IMR-90 (cell line): ENCODE measurements at regions not wholly inside any gene's neighbourhood (a gene's known extent, or its start where the extent isn't known, plus 50 kb on each side); places are given as distances from the start of the nearest gene placed in this dataset.
"Not testable (repeated sequence)": the region's sequence is repeated elsewhere in the genome, so short reads cannot be mapped to it uniquely, and the experiment has no call there.

Source experiments
- ATAC-seq: fragments of 200-7000 bp; cut with Tn5 transposase; 2 replicates; pipeline ENCODE4 v1.9.1; 2020; ENCODE audit warnings: low read depth, mild to moderate bottlenecking, moderate library complexity
- BruUV-seq: library from RNA; stranded (reverse); fragments of 400-500 nt; replicated peaks from 2 replicates; lab custom pipeline; 2021; lab: Mats Ljungman, UMichigan
- CTCF ChIA-PET: fragments of 300-600 bp; formaldehyde crosslinking; extraction: SDS; loops from one replicate; lab custom pipeline; 2021; ENCODE audit warnings: antibody characterized with exemption; lab: Yijun Ruan, JAX
- POLR2A ChIA-PET: fragments of 300-600 bp; sonication (Branson Sonifier 250); formaldehyde crosslinking; loops from one replicate; lab custom pipeline; 2022; ENCODE audit warnings: antibody characterized with exemption; ENCODE audit not compliant: unreplicated experiment; lab: Charles Lee
- DNase-seq: peaks from one replicate; pipeline ENCODE4 v3.0.0; 2013
- H2AFZ ChIP-seq: replicated peaks from 2 replicates; pipeline ENCODE3; 2013; ENCODE audit warnings: low read length, mild to moderate bottlenecking; ENCODE audit not compliant: poor library complexity
- H2AK5ac ChIP-seq: 2 replicates; pipeline ENCODE4 v1.6.1; 2013; ENCODE audit warnings: low read depth, low read length, inconsistent platforms
- H2AK9ac ChIP-seq: replicated peaks from 2 replicates; pipeline ENCODE3; 2013; ENCODE audit warnings: mild to moderate bottlenecking, low read depth, low read length, moderate library complexity; ENCODE audit not compliant: poor library complexity
- H2BK120ac ChIP-seq: 2 replicates; pipeline ENCODE4 v1.6.1; 2013; ENCODE audit warnings: low read depth, low read length, inconsistent platforms
- H2BK15ac ChIP-seq: 3 replicates; pipeline ENCODE4 v1.6.1; 2013; ENCODE audit warnings: low read depth, low read length, inconsistent platforms
- H2BK20ac ChIP-seq: 2 replicates; pipeline ENCODE4 v1.6.1; 2013; ENCODE audit warnings: low read depth, mild to moderate bottlenecking, inconsistent platforms, low read length, moderate library complexity
- H2BK5ac ChIP-seq: 2 replicates; pipeline ENCODE4 v1.6.1; 2013; ENCODE audit warnings: mild to moderate bottlenecking, low read depth, low read length, inconsistent platforms; ENCODE audit not compliant: poor library complexity, severe bottlenecking
- H3K14ac ChIP-seq: replicated peaks from 2 replicates; pipeline ENCODE4 v1.6.1; 2013; ENCODE audit warnings: low read depth, low read length, inconsistent platforms
- H3K18ac ChIP-seq: 2 replicates; pipeline ENCODE4 v1.6.1; 2013; ENCODE audit warnings: low read depth, low read length, control low read depth
- H3K23ac ChIP-seq: 2 replicates; pipeline ENCODE4 v1.6.1; 2013; ENCODE audit warnings: low read depth, low read length, inconsistent platforms
- H3K27ac ChIP-seq: 2 replicates; pipeline ENCODE4 v1.5.1; 2013; ENCODE audit warnings: mild to moderate bottlenecking, control low read depth, low read length; ENCODE audit not compliant: insufficient read depth
- H3K27me3 ChIP-seq: 2 replicates; pipeline ENCODE4 v1.6.1; 2013; ENCODE audit warnings: low read length; ENCODE audit not compliant: control insufficient read depth, insufficient read depth
- H3K36me3 ChIP-seq: 2 replicates; pipeline ENCODE4 v1.6.1; 2013; ENCODE audit warnings: low read length, mixed read lengths; ENCODE audit not compliant: control insufficient read depth, insufficient read depth
- H3K4ac ChIP-seq: 2 replicates; pipeline ENCODE4 v1.6.1; 2013; ENCODE audit warnings: low read depth, low read length, inconsistent platforms
- H3K4me1 ChIP-seq: 2 replicates; pipeline ENCODE4 v1.6.1; 2013; ENCODE audit warnings: low read length, mixed read lengths; ENCODE audit not compliant: control insufficient read depth, insufficient read depth
- H3K4me2 ChIP-seq: 2 replicates; pipeline ENCODE4 v1.6.1; 2013; ENCODE audit warnings: low read depth, mild to moderate bottlenecking, control low read depth, low read length, moderate library complexity
- H3K4me3 ChIP-seq: 2 replicates; pipeline ENCODE4 v1.5.1; 2013; ENCODE audit warnings: low read depth, mild to moderate bottlenecking, control low read depth, low read length, moderate library complexity; ENCODE audit not compliant: insufficient read depth
- H3K56ac ChIP-seq: 2 replicates; pipeline ENCODE4 v1.6.1; 2013; ENCODE audit warnings: low read length, inconsistent platforms; ENCODE audit not compliant: insufficient read depth; ENCODE audit errors: extremely low read depth
- H3K79me1 ChIP-seq, 2 experiments: 2 replicates each; pipeline ENCODE4 v1.6.1; 2013; ENCODE audit warnings: low read length in 2 of 2, inconsistent platforms in 1 of 2, low read depth in 1 of 2
- H3K9ac ChIP-seq: 2 replicates; pipeline ENCODE4 v1.6.1; 2013; ENCODE audit warnings: low read depth, low read length, control low read depth
- H3K9me1 ChIP-seq: 2 replicates; pipeline ENCODE4 v1.6.1; 2013; ENCODE audit warnings: low read length, inconsistent platforms; ENCODE audit not compliant: insufficient read depth
- H3K9me3 ChIP-seq: 2 replicates; pipeline ENCODE4 v1.6.1; 2013; ENCODE audit warnings: low read length; ENCODE audit not compliant: control insufficient read depth, insufficient read depth
- H4K20me1 ChIP-seq: 2 replicates; pipeline ENCODE4 v1.6.1; 2013; ENCODE audit warnings: low read length, inconsistent platforms; ENCODE audit not compliant: insufficient read depth
- H4K5ac ChIP-seq: 2 replicates; pipeline ENCODE4 v1.6.1; 2013; ENCODE audit warnings: mild to moderate bottlenecking, low read depth, low read length, control low read depth
- H4K8ac ChIP-seq, 2 experiments: 2 replicates each; pipeline ENCODE4 v1.6.1; 2013; ENCODE audit warnings: low read depth in 2 of 2, low read length in 2 of 2, control low read depth in 1 of 2, inconsistent platforms in 1 of 2
- H4K91ac ChIP-seq: 2 replicates; pipeline ENCODE4 v1.6.1; 2013; ENCODE audit warnings: low read depth, low read length, inconsistent platforms; ENCODE audit not compliant: insufficient read depth
- BHLHE40 ChIP-seq: fragments of 150-350 bp; IDR thresholded peaks from 2 replicates; pipeline ENCODE4 v1.6.1; 2016; ENCODE audit warnings: mild to moderate bottlenecking, low read depth, low read length
- MAFK ChIP-seq: IDR thresholded peaks from 2 replicates; pipeline ENCODE4 v1.6.1; 2012; ENCODE audit warnings: low read depth, low read length, improper control_type of control experiment
- MXI1 ChIP-seq: IDR thresholded peaks from 2 replicates; pipeline ENCODE4 v1.6.1; 2012; ENCODE audit warnings: low read depth, mild to moderate bottlenecking, low read length, moderate library complexity, borderline replicate concordance
- POLR2A ChIP-seq: IDR thresholded peaks from 2 replicates; pipeline ENCODE4 v1.6.1; 2012; ENCODE audit warnings: mild to moderate bottlenecking, low read depth, low read length
- RAD21 ChIP-seq: IDR thresholded peaks from 2 replicates; pipeline ENCODE4 v1.6.1; 2012; ENCODE audit warnings: low read length, improper control_type of control experiment
- SMC3 ChIP-seq: fragments of 150-350 bp; IDR thresholded peaks from 2 replicates; pipeline ENCODE4 v1.6.1; 2016; ENCODE audit warnings: low read depth, mild to moderate bottlenecking, antibody characterized with exemption, low read length, moderate library complexity
- WGBS, 2 experiments: methylation state at CpG; one replicate each; pipeline versions ENCODE4 v1.1.5 to v1.1.7; 2013; ENCODE audit warnings: missing lambda C conversion rate in 2 of 2; ENCODE audit not compliant: insufficient read length in 1 of 2; ENCODE audit errors: extremely low coverage in 2 of 2; 5-methylcytosine and 5-hydroxymethylcytosine counted together
- dilution Hi-C: fragments of 300-500 bp; cut with HindIII; formaldehyde crosslinking; loops from one replicate; pipeline ENCODE4 v1.14.3; 2018; ENCODE audit warnings: low sequenced_read_pairs; ENCODE audit not compliant: unreplicated experiment
- in situ Hi-C: fragments of 300-500 bp; cut with MboI; formaldehyde crosslinking; loops from 3 replicates; pipeline ENCODE4 v1.14.3; 2019; ENCODE audit warnings: low sequenced_read_pairs, inconsistent platforms, mixed read lengths
- intact Hi-C: fragments of 100-400 bp; cut with micrococcal nuclease; formaldehyde crosslinking; loops from 2 replicates; pipeline ENCODE4 v1.10.0; 2022
- TF ChIP-seq, protein P1 (sequence below): conservative IDR thresholded peaks from 2 replicates; pipeline ENCODE4 v1.5.1; 2012; ENCODE audit warnings: mild to moderate bottlenecking, low read depth, low read length, improper control_type of control experiment

DNA sequence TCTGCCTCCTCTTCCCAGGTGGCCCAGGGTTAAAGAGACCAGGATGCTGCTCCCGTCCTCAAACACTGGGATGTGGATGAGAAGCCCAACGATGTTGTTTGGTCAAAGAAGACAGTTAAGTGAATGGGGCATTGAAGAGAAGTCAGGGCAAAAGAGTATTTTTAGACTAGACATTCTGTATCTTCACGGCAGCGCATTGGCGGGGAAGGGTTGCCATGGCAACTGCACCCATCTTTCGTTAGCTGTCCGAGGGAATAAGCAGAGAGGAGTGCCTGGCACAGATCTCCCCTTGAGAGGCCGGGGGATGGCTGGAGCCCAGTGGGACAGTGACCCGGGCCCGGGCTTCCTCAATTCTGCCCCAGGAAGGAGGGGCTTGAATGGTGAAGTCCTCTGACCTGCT is 56.4 kb upstream of the GPR31 start:
- in situ Hi-C loops (loop anchor here (10.0 to 25.0 kb wide), 2 partner anchors 151 to 673 kb away; no protein-coding TSS in a partner anchor), dilution Hi-C loops (no loop called here), intact Hi-C loops (no loop called here)
- Histone ChIP-seq H3K4me1 (no peaks in the 10 kb centered on the region), H2AK5ac (no peak overlapping the region), H3K79me1 (no peaks in the 10 kb centered on the region), H2AFZ (no peak overlapping the region), H3K56ac (no peak overlapping the region), H3K23ac (no peak overlapping the region), H2BK120ac (no peak overlapping the region), H2BK15ac (no peak overlapping the region), H2AK9ac (no peak overlapping the region), H3K14ac (no peak overlapping the region), H3K9ac (no peak overlapping the region), H4K91ac (no peak overlapping the region), H3K27ac (no peak overlapping the region), H3K9me1 (no peaks in the 10 kb centered on the region), H3K18ac (no peak overlapping the region), H3K4ac (no peak overlapping the region), H2BK5ac (no peak overlapping the region), H4K8ac (no peak overlapping the region), H3K27me3 (no peaks in the 10 kb centered on the region), H3K4me2 (no peak overlapping the region), H3K9me3 (peaks cover 17% of the 10 kb centered on the region; the same call in 1 of the 2 replicates), H2BK20ac (no peak overlapping the region), H4K5ac (no peak overlapping the region), H3K36me3 (no peaks in the 10 kb centered on the region), H3K4me3 (no peak overlapping the region), H4K20me1 (no peaks in the 10 kb centered on the region)
- TF ChIP-seq, protein P1, sequence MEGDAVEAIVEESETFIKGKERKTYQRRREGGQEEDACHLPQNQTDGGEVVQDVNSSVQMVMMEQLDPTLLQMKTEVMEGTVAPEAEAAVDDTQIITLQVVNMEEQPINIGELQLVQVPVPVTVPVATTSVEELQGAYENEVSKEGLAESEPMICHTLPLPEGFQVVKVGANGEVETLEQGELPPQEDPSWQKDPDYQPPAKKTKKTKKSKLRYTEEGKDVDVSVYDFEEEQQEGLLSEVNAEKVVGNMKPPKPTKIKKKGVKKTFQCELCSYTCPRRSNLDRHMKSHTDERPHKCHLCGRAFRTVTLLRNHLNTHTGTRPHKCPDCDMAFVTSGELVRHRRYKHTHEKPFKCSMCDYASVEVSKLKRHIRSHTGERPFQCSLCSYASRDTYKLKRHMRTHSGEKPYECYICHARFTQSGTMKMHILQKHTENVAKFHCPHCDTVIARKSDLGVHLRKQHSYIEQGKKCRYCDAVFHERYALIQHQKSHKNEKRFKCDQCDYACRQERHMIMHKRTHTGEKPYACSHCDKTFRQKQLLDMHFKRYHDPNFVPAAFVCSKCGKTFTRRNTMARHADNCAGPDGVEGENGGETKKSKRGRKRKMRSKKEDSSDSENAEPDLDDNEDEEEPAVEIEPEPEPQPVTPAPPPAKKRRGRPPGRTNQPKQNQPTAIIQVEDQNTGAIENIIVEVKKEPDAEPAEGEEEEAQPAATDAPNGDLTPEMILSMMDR: no peak
- no peak for TF ChIP-seq BHLHE40
- TF ChIP-seq SMC3: no peak
- no peak for TF ChIP-seq POLR2A
- TF ChIP-seq RAD21: no peak
- TF ChIP-seq MXI1: no peak
- no peak for TF ChIP-seq MAFK
- 20% methylated on average over 1 of the region's 10 CpGs; no CpG with 5 or more reads in 1 of the 2 experiments for WGBS, 2 experiments
- BruUV-seq: no TSS peak
- ATAC-seq: no peak
- no peak for DNase-seq
- CTCF ChIA-PET: no interaction called here
- POLR2A ChIA-PET: no interaction called here

DNA sequence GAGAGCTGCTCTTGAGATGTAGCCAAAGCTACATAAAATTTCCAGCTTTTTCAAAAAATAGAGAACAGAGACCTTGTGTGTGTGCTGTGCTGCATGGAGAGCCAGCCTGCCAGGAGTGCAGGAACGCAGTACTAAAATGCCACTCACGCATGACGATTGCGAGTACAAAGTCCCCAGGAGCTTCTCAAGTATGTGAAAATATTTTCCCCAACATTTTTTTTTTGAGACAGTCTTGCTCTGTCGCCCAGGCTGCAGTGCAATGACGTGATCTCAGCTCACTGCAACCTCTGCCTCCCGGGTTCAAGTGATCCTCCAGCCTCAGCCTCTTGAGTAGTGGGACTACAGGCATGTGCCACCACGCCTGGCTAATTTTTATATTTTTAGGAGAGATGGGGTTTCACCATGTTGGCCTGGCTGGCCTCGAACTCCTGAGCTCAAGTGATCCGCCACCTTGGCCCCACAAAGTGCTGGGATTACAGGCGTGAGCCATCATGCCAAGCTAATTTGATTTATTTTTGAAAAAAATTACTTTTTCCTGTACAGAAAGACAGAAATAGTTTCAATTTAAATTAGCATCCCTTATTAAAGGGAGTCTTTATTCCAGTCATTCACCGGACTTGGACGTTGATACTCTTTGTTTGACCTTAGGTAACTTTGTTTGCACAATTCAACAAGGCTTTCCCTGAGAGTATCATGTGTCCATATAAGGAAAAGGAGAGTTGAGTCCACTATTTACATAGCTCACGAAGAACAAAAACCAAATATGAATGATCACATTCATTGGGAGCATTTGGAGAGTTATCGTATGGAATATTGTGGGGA is 57.9 kb upstream of the GPR31 start:
- BruUV-seq, H3K4me1 ChIP-seq, H3K27me3 ChIP-seq, H3K4me2 ChIP-seq, dilution Hi-C loops, H3K36me3 ChIP-seq, H3K9me3 ChIP-seq, POLR2A ChIA-PET, H4K91ac ChIP-seq, H2AK5ac ChIP-seq, H3K4me3 ChIP-seq, H2BK15ac ChIP-seq, H3K79me1 ChIP-seq, ATAC-seq, H2AFZ ChIP-seq, H4K8ac ChIP-seq, H3K23ac ChIP-seq, H3K9me1 ChIP-seq, CTCF ChIA-PET, H3K14ac ChIP-seq, H4K5ac ChIP-seq, H3K9ac ChIP-seq, H3K18ac ChIP-seq, H2BK5ac ChIP-seq, H3K56ac ChIP-seq, H3K4ac ChIP-seq, H2AK9ac ChIP-seq, H4K20me1 ChIP-seq, H3K27ac ChIP-seq, H2BK120ac ChIP-seq, DNase-seq, intact Hi-C loops, H2BK20ac ChIP-seq: not testable (repeated sequence)
- no CpG with 5 or more reads among the region's 15 CpGs for WGBS, 2 experiments
- in situ Hi-C loops: loop anchor here (10.0 to 25.0 kb wide), 2 partner anchors 149 to 672 kb away; no protein-coding TSS in a partner anchor
